ENCODE measurements at regions not wholly inside any gene's neighbourhood (a gene's known extent, or its start where the extent isn't known, plus 50 kb on each side); places are given as distances from the start of the nearest gene placed in this dataset.
A peak's percentile ranks its signal among the peaks of the same experiment; 100 is the strongest.
"Not testable (repeated sequence)": the region's sequence is repeated elsewhere in the genome, so short reads cannot be mapped to it uniquely, and the experiment has no call there.

DNA sequence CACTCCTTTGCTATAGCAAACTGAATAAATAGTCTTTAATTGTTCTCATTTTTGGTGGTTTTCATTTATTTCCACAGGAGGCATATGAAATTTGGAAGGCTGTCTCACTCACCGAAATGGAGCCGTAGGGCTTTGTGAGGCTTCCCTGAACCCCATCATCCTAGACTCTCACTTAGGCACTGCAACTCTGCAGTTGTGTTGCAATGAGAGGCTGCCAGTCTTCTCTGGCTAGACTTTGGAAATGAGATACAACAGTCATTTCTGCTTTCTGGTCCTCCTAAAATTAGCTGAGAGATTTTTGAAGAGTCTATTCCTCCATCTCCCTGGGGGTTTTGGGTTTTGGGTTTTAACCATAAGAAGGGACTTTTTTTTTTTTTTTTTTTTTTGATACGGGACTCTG is 146.5 kb downstream of the SH3BGRL start:
- no peak for DNase-seq (ENCODE audit: low read depth)

- no peak for DNase-seq (ENCODE audit: low read depth)
These were observed 153.1 kb downstream of the SH3BGRL start for GRCh38 chrX:81354954-81355353.

GRCh38 chrX:81355436-81355835 is 153.5 kb downstream of the SH3BGRL start:
- no peak for DNase-seq (ENCODE audit: low read depth)

- DNase-seq (ENCODE audit: low read depth) = no peak
These were observed 165.4 kb downstream of the SH3BGRL start for GRCh38 chrX:81367291-81367690.

GRCh38 chrX:81377329-81377728 is 175.4 kb downstream of the SH3BGRL start:
- peak; percentile 11 for DNase-seq (ENCODE audit: low read depth)

- DNase-seq (ENCODE audit: low read depth) = no peak
These were observed 176.7 kb downstream of the SH3BGRL start for GRCh38 chrX:81378560-81378959.

DNA sequence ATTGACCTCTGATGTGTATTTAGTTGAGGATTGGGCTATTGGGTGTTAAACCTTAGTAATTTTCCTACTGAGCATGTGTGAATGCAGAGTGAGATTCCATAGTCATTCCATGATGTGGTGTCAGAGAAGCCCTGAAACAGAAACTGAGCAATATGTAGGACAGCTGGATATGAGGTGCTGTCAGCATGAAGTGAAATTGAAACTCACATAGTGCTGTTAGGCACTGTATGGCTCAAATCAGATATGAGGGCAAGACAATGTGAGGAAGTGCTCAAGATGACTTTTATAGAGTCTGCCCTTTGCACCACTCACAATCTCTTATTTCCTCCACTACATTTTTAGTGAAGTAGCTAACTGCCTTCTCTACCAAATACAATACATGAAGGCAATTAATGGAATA is 188.3 kb downstream of the SH3BGRL start:
- DNase-seq (ENCODE audit: low read depth) = no peak

- DNase-seq (ENCODE audit: low read depth) = no peak
These were observed 190.5 kb downstream of the SH3BGRL start for GRCh38 chrX:81392396-81392795.

- no peak for DNase-seq (ENCODE audit: low read depth)
These were observed 203.9 kb downstream of the SH3BGRL start for GRCh38 chrX:81405781-81406180.

GRCh38 chrX:81411517-81411916 is 209.6 kb downstream of the SH3BGRL start:
- DNase-seq (ENCODE audit: low read depth) = no peak

- DNase-seq (ENCODE audit: low read depth) = no peak
These were observed 210.5 kb downstream of the SH3BGRL start for GRCh38 chrX:81412428-81412827.

GRCh38 chrX:81412857-81413256 is 211.0 kb downstream of the SH3BGRL start:
- not testable (repeated sequence) for DNase-seq (ENCODE audit: low read depth)

- no peak for DNase-seq (ENCODE audit: low read depth)
These were observed 212.7 kb downstream of the SH3BGRL start for GRCh38 chrX:81414630-81415029.
